ENCODE measurements at regions not wholly inside any gene's neighbourhood (a gene's known extent, or its start where the extent isn't known, plus 50 kb on each side); places are given as distances from the start of the nearest gene placed in this dataset.

DNA sequence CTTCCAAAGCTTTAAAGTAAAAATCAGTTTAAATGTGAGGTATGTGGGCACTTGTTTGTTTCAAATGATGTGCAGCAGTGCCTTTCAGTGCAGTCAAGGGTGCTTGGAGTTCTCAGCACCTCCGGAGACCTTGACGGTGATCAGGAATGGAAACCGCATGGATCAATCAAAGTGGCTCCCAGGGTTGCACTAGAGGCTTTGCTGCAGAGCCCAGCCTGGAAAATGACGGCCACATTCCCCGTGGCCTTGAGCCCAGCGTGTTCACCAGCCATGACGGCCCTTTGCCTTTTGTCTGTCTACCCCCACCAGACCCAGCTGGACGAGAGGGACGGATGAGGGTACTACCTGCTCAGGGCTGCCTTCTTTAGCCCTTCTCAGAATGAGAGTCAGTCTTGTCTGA lies 320.0 kb downstream of the TEX29 start:
- 64% methylated on average over 9 of the region's 9 CpGs for WGBS
- Histone ChIP-seq H3K4me3 (no peak overlapping the region), H3K9me3 (no peaks in the 10 kb centered on the region), H3K36me3 (no peaks in the 10 kb centered on the region), H3K27ac (replicated peaks in 1 of 4) (no peak overlapping the region), H3K27me3 (peaks cover 0 to 24% (median 0%) of the 10 kb centered on the region in 4 donors), H3K4me1 (no peaks in the 10 kb centered on the region)
- no peak for DNase-seq (ENCODE audit: extremely low spot score)
- no peak for TF ChIP-seq POLR2A (IDR thresholded peaks at IDR 0.05; ENCODE audit: low read depth)
- no peak for TF ChIP-seq POLR2AphosphoS5 (IDR thresholded peaks at IDR 0.05)
- TF ChIP-seq, protein P1, sequence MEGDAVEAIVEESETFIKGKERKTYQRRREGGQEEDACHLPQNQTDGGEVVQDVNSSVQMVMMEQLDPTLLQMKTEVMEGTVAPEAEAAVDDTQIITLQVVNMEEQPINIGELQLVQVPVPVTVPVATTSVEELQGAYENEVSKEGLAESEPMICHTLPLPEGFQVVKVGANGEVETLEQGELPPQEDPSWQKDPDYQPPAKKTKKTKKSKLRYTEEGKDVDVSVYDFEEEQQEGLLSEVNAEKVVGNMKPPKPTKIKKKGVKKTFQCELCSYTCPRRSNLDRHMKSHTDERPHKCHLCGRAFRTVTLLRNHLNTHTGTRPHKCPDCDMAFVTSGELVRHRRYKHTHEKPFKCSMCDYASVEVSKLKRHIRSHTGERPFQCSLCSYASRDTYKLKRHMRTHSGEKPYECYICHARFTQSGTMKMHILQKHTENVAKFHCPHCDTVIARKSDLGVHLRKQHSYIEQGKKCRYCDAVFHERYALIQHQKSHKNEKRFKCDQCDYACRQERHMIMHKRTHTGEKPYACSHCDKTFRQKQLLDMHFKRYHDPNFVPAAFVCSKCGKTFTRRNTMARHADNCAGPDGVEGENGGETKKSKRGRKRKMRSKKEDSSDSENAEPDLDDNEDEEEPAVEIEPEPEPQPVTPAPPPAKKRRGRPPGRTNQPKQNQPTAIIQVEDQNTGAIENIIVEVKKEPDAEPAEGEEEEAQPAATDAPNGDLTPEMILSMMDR (IDR thresholded peaks at IDR 0.05): no peak
- no peak for TF ChIP-seq EP300 (IDR thresholded peaks at IDR 0.05)
- intact Hi-C loops (cut with DNase I): no loop called here

- Histone ChIP-seq H3K4me1 (no peaks in the 10 kb centered on the region), H3K27ac (replicated peaks in 1 of 4) (no peak overlapping the region), H3K27me3 (peaks cover 0 to 13% (median 0%) of the 10 kb centered on the region in 4 donors), H3K36me3 (no peaks in the 10 kb centered on the region), H3K9me3 (no peaks in the 10 kb centered on the region), H3K4me3 (no peak overlapping the region)
- no peak for DNase-seq (ENCODE audit: extremely low spot score)
- intact Hi-C loops (cut with DNase I): no loop called here
- TF ChIP-seq POLR2A (IDR thresholded peaks at IDR 0.05; ENCODE audit: low read depth) (no peak), EP300 (IDR thresholded peaks at IDR 0.05) (no peak)
- TF ChIP-seq, protein P1 (IDR thresholded peaks at IDR 0.05): no peak
- 69% methylated on average over 12 of the region's 12 CpGs for WGBS
These were observed 321.8 kb downstream of the TEX29 start for GRCh38 chr13:111642156-111642767.

GRCh38 chr13:111644750-111645149 lies 324.3 kb downstream of the TEX29 start:
- Histone ChIP-seq H3K4me3 (no peak overlapping the region), H3K9me3 (no peaks in the 10 kb centered on the region), H3K27ac (replicated peaks in 1 of 4) (no peak overlapping the region), H3K4me1 (no peaks in the 10 kb centered on the region), H3K27me3 (peaks cover 0 to 14% (median 0%) of the 10 kb centered on the region in 4 donors), H3K36me3 (no peaks in the 10 kb centered on the region)
- TF ChIP-seq, protein P1 (IDR thresholded peaks at IDR 0.05): no peak
- TF ChIP-seq POLR2AphosphoS5 (IDR thresholded peaks at IDR 0.05): no peak
- TF ChIP-seq EP300 (IDR thresholded peaks at IDR 0.05): no peak
- TF ChIP-seq POLR2A (IDR thresholded peaks at IDR 0.05; ENCODE audit: low read depth): no peak
- 85% methylated on average over 16 of the region's 16 CpGs for WGBS
- DNase-seq (ENCODE audit: extremely low spot score): no peak
- intact Hi-C loops (cut with DNase I): no loop called here

GRCh38 chr13:111645198-111645597 lies 324.8 kb downstream of the TEX29 start:
- intact Hi-C loops (cut with DNase I): no loop called here
- TF ChIP-seq POLR2A (IDR thresholded peaks at IDR 0.05; ENCODE audit: low read depth) (no peak), EP300 (IDR thresholded peaks at IDR 0.05) (no peak), POLR2AphosphoS5 (IDR thresholded peaks at IDR 0.05) (no peak)
- TF ChIP-seq, protein P1 (IDR thresholded peaks at IDR 0.05): no peak
- no peak overlapping the region for H3K4me3 ChIP-seq
- no peak overlapping the region for H3K27ac ChIP-seq (replicated peaks in 1 of 4)
- H3K27me3 ChIP-seq: peaks cover 0 to 19% (median 0%) of the 10 kb centered on the region in 4 donors
- H3K36me3 ChIP-seq: no peaks in the 10 kb centered on the region
- no peaks in the 10 kb centered on the region for H3K9me3 ChIP-seq
- WGBS: 80% methylated on average over 6 of the region's 12 CpGs
- DNase-seq (ENCODE audit: extremely low spot score): no peak
- H3K4me1 ChIP-seq: no peaks in the 10 kb centered on the region

Data from esophagus muscularis mucosa (tissue), 4 donors.